Naive B cell (primary cell): ENCODE measurements at regions not wholly inside any gene's neighbourhood (a gene's known extent, or its start where the extent isn't known, plus 50 kb on each side); places are given as distances from the start of the nearest gene placed in this dataset.

Experiments
- ATAC-seq, 2 donors: fragments of 150-1000 bp; cut with Tn5 transposase; 2 replicates each; pipeline ENCODE4 v1.10.0; 2021; ENCODE audit warnings: low read depth in 2 of 2, mild to moderate bottlenecking in 2 of 2, moderate library complexity in 2 of 2
- DNase-seq: peaks from one replicate; pipeline ENCODE4 v3.0.0; 2022
- H3K27ac Mint-ChIP-seq, 6 donors: one replicate each; pipeline ENCODE4 v1.8.0; 2020 to 2022; ENCODE audit warnings: mild to moderate bottlenecking in 6 of 6, mixed read lengths in 6 of 6, moderate library complexity in 5 of 6, inconsistent platforms in 2 of 6
- H3K27me3 Mint-ChIP-seq, 3 donors: one replicate each; pipeline ENCODE4 v1.8.0; 2021 to 2022; ENCODE audit warnings: mixed read lengths in 3 of 3, mild to moderate bottlenecking in 1 of 3
- H3K36me3 Mint-ChIP-seq, 2 donors: one replicate each; pipeline ENCODE4 v1.8.0; 2020 to 2022; ENCODE audit warnings: mixed read lengths in 2 of 2, inconsistent platforms in 1 of 2, mild to moderate bottlenecking in 1 of 2
- H3K4me1 Mint-ChIP-seq, 3 donors: one replicate each; pipeline ENCODE4 v1.8.0; 2020 to 2022; ENCODE audit warnings: mixed read lengths in 3 of 3, inconsistent platforms in 1 of 3, mild to moderate bottlenecking in 1 of 3, moderate library complexity in 1 of 3
- H3K4me3 Mint-ChIP-seq, 8 donors: one replicate each; pipeline ENCODE4 v1.8.0; 2020 to 2022; ENCODE audit warnings: mild to moderate bottlenecking in 8 of 8, mixed read lengths in 8 of 8, moderate library complexity in 8 of 8, inconsistent platforms in 2 of 8
- H3K9me3 Mint-ChIP-seq, 7 donors: one replicate each; pipeline ENCODE4 v1.8.0; 2020 to 2022; ENCODE audit warnings: mixed read lengths in 7 of 7, mild to moderate bottlenecking in 5 of 7, inconsistent platforms in 2 of 7, moderate library complexity in 1 of 7

GRCh38 chr7:132045481-132045980 lies 489.1 kb upstream of the PODXL start:
- H3K36me3 Mint-ChIP-seq: no peaks in the 10 kb centered on the region
- H3K27me3 Mint-ChIP-seq: peaks cover 0 to 15% (median 10%) of the 10 kb centered on the region in 3 donors
- H3K4me3 Mint-ChIP-seq: no peak overlapping the region
- DNase-seq: no peak
- no peak for ATAC-seq
- H3K9me3 Mint-ChIP-seq: peaks cover 0 to 3% (median 0%) of the 10 kb centered on the region in 7 donors
- H3K27ac Mint-ChIP-seq: no peak overlapping the region
- H3K4me1 Mint-ChIP-seq: no peaks in the 10 kb centered on the region

- ATAC-seq: no peak
- Mint-ChIP-seq H3K27me3 (peaks cover 0 to 10% (median 7%) of the 10 kb centered on the region in 3 donors), H3K9me3 (peaks cover 0 to 3% (median 0%) of the 10 kb centered on the region in 7 donors), H3K36me3 (no peaks in the 10 kb centered on the region), H3K4me1 (no peaks in the 10 kb centered on the region), H3K4me3 (no peak overlapping the region), H3K27ac (no peak overlapping the region)
- DNase-seq: no peak
Observed at GRCh38 chr7:132045002-132045401, 488.6 kb upstream of the PODXL start.

GRCh38 chr7:132044247-132044646 lies 487.8 kb upstream of the PODXL start:
- no peak for ATAC-seq
- Mint-ChIP-seq H3K4me3 (no peak overlapping the region), H3K9me3 (peaks cover 0 to 3% (median 0%) of the 10 kb centered on the region in 7 donors), H3K36me3 (no peaks in the 10 kb centered on the region), H3K4me1 (no peaks in the 10 kb centered on the region), H3K27me3 (peaks cover 0 to 4% (median 2%) of the 10 kb centered on the region in 3 donors), H3K27ac (no peak overlapping the region)
- no peak for DNase-seq

- DNase-seq (no peak), ATAC-seq (no peak)
- Mint-ChIP-seq H3K9me3 (peaks cover 0 to 3% (median 1%) of the 10 kb centered on the region in 7 donors), H3K4me3 (no peak overlapping the region), H3K27me3 (peaks cover 0 to 5% (median 0%) of the 10 kb centered on the region in 3 donors), H3K4me1 (no peaks in the 10 kb centered on the region), H3K36me3 (no peaks in the 10 kb centered on the region), H3K27ac (no peak overlapping the region)
Observed at GRCh38 chr7:132041108-132041507, 484.7 kb upstream of the PODXL start.

GRCh38 chr7:132035517-132036362 lies 479.3 kb upstream of the PODXL start:
- Mint-ChIP-seq H3K4me3 (no peak overlapping the region), H3K27ac (no peak overlapping the region), H3K4me1 (no peaks in the 10 kb centered on the region), H3K9me3 (peaks cover 0 to 6% (median 1%) of the 10 kb centered on the region in 7 donors), H3K27me3 (peaks cover 0 to 5% (median 0%) of the 10 kb centered on the region in 3 donors), H3K36me3 (no peaks in the 10 kb centered on the region)
- DNase-seq: no peak
- ATAC-seq: no peak

GRCh38 chr7:132034748-132035416 lies 478.5 kb upstream of the PODXL start:
- ATAC-seq: no peak
- peaks cover 0 to 5% (median 0%) of the 10 kb centered on the region in 3 donors for H3K27me3 Mint-ChIP-seq
- DNase-seq: no peak
- H3K4me3 Mint-ChIP-seq: no peak overlapping the region
- no peaks in the 10 kb centered on the region for H3K4me1 Mint-ChIP-seq
- no peak overlapping the region for H3K27ac Mint-ChIP-seq
- peaks cover 0 to 6% (median 1%) of the 10 kb centered on the region in 7 donors for H3K9me3 Mint-ChIP-seq
- H3K36me3 Mint-ChIP-seq: no peaks in the 10 kb centered on the region

- no peaks in the 10 kb centered on the region for H3K36me3 Mint-ChIP-seq
- no peaks in the 10 kb centered on the region for H3K4me1 Mint-ChIP-seq
- DNase-seq: no peak
- H3K27me3 Mint-ChIP-seq: no peaks in the 10 kb centered on the region
- no peak overlapping the region for H3K4me3 Mint-ChIP-seq
- H3K9me3 Mint-ChIP-seq: peaks cover 0 to 6% (median 0%) of the 10 kb centered on the region in 7 donors
- no peak overlapping the region for H3K27ac Mint-ChIP-seq
- no peak for ATAC-seq
Observed at GRCh38 chr7:132030883-132031282, 474.5 kb upstream of the PODXL start.

- Mint-ChIP-seq H3K27me3 (no peaks in the 10 kb centered on the region), H3K27ac (no peak overlapping the region), H3K36me3 (no peaks in the 10 kb centered on the region), H3K9me3 (peaks cover 0 to 6% (median 0%) of the 10 kb centered on the region in 7 donors), H3K4me1 (no peaks in the 10 kb centered on the region), H3K4me3 (no peak overlapping the region)
- DNase-seq: no peak
- ATAC-seq: no peak
Observed at GRCh38 chr7:132030086-132030568, 473.7 kb upstream of the PODXL start.

- Mint-ChIP-seq H3K4me3 (no peak overlapping the region), H3K27ac (no peak overlapping the region), H3K27me3 (no peaks in the 10 kb centered on the region), H3K36me3 (no peaks in the 10 kb centered on the region), H3K4me1 (no peaks in the 10 kb centered on the region), H3K9me3 (peaks cover 0 to 6% (median 0%) of the 10 kb centered on the region in 7 donors)
- no peak for DNase-seq
- no peak for ATAC-seq
Observed at GRCh38 chr7:132029369-132030085, 473.1 kb upstream of the PODXL start.

- H3K4me3 Mint-ChIP-seq: no peak overlapping the region
- no peaks in the 10 kb centered on the region for H3K27me3 Mint-ChIP-seq
- ATAC-seq: no peak
- DNase-seq: no peak
- H3K9me3 Mint-ChIP-seq: peaks cover 0 to 7% (median 0%) of the 10 kb centered on the region in 7 donors
- no peaks in the 10 kb centered on the region for H3K4me1 Mint-ChIP-seq
- H3K27ac Mint-ChIP-seq: no peak overlapping the region
- H3K36me3 Mint-ChIP-seq: no peaks in the 10 kb centered on the region
Observed at GRCh38 chr7:132028144-132028920, 471.9 kb upstream of the PODXL start.

- DNase-seq (no peak), ATAC-seq (no peak)
- H3K4me1 Mint-ChIP-seq: no peaks in the 10 kb centered on the region
- H3K4me3 Mint-ChIP-seq: no peak overlapping the region
- H3K27ac Mint-ChIP-seq: no peak overlapping the region
- no peaks in the 10 kb centered on the region for H3K36me3 Mint-ChIP-seq
- H3K9me3 Mint-ChIP-seq: peaks cover 0 to 7% (median 0%) of the 10 kb centered on the region in 7 donors
- peaks cover 0 to 9% (median 0%) of the 10 kb centered on the region in 3 donors for H3K27me3 Mint-ChIP-seq
Observed at GRCh38 chr7:132024290-132024689, 467.9 kb upstream of the PODXL start.

GRCh38 chr7:132023466-132023865 lies 467.0 kb upstream of the PODXL start:
- no peak overlapping the region for H3K4me3 Mint-ChIP-seq
- H3K27me3 Mint-ChIP-seq: peaks cover 0 to 9% (median 0%) of the 10 kb centered on the region in 3 donors
- DNase-seq (no peak), ATAC-seq (no peak)
- peaks cover 0 to 7% (median 0%) of the 10 kb centered on the region in 7 donors for H3K9me3 Mint-ChIP-seq
- no peaks in the 10 kb centered on the region for H3K36me3 Mint-ChIP-seq
- no peak overlapping the region for H3K27ac Mint-ChIP-seq
- H3K4me1 Mint-ChIP-seq: no peaks in the 10 kb centered on the region
